ENCODE measurements at regions not wholly inside any gene's neighbourhood (a gene's known extent, or its start where the extent isn't known, plus 50 kb on each side); places are given as distances from the start of the nearest gene placed in this dataset.

DNA sequence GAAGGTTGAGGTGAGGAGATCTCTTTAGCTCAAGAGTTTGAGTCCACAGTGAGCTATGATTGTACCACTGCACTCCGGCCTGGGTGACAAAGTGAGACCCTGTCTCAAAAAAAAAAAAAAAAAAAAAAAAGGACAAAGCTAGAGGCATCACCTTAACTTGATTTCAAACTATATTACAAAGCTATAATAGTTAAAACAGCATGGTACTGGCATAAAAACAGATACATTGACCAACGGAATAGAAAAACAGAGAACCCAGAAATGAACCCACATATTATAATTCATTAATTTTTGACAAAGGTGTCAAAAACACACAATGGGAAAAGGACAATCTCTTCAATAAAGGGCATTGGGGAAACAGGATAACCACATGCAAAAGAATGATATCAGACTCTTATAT lies 50.8 kb upstream of the MBOAT1 start:
- Histone ChIP-seq H3K9me3 (ENCODE audit: low read depth) (no peaks in the 10 kb centered on the region), H3K79me2 (no peaks in the 10 kb centered on the region), H3K9me2 (replicated peaks; ENCODE audit: insufficient read depth) (no peaks in the 10 kb centered on the region), H3K4me3 (no peak overlapping the region), H3K36me3 (replicated peaks; ENCODE audit: insufficient read depth, low read depth) (no peaks in the 10 kb centered on the region), H2AFZ (no peak overlapping the region), H3K4me1 (ENCODE audit: insufficient read depth) (no peaks in the 10 kb centered on the region), H4K20me1 (ENCODE audit: insufficient read depth, poor library complexity, severe bottlenecking) (no peaks in the 10 kb centered on the region), H3K27ac (no peak overlapping the region), H3K4me2 (no peak overlapping the region), H3K27me3 (no peaks in the 10 kb centered on the region)
- 95% methylated on average over 2 of the region's 2 CpGs for WGBS (ENCODE audit: low lambda C conversion rate, missing lambda C conversion rate)
- DNase-seq (ENCODE audit: low spot score), result no peak
- TF ChIP-seq EZH2phosphoT487 (IDR thresholded peaks at IDR 0.05; ENCODE audit: low read depth, severe bottlenecking, unreplicated experiment) (no peak), EZH2 (IDR thresholded peaks at IDR 0.05; ENCODE audit: borderline replicate concordance) (no peak)
- TF ChIP-seq, protein P1, sequence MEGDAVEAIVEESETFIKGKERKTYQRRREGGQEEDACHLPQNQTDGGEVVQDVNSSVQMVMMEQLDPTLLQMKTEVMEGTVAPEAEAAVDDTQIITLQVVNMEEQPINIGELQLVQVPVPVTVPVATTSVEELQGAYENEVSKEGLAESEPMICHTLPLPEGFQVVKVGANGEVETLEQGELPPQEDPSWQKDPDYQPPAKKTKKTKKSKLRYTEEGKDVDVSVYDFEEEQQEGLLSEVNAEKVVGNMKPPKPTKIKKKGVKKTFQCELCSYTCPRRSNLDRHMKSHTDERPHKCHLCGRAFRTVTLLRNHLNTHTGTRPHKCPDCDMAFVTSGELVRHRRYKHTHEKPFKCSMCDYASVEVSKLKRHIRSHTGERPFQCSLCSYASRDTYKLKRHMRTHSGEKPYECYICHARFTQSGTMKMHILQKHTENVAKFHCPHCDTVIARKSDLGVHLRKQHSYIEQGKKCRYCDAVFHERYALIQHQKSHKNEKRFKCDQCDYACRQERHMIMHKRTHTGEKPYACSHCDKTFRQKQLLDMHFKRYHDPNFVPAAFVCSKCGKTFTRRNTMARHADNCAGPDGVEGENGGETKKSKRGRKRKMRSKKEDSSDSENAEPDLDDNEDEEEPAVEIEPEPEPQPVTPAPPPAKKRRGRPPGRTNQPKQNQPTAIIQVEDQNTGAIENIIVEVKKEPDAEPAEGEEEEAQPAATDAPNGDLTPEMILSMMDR (IDR thresholded peaks at IDR 0.05; ENCODE audit: poor library complexity), result no peak

DNA sequence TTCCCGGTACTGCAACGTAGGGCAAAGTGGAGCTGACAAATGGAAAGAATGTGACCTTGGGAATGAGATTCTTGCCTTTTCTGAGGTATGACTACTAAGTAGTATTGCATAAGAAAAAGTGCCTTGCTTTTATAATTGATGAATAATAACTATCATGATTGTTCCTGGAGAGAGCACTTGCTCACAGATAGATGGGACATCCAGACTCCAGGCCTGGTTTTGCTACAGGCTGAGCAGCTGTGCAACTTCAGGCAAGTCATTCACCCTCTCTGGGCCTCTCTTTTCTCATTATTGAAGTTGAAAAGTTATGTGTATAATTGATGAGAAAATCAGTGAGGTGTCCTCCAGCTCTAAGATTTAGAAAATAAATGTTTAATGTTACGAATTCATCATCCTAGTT lies 53.6 kb upstream of the MBOAT1 start:
- Histone ChIP-seq H3K9me3 (ENCODE audit: low read depth) (no peaks in the 10 kb centered on the region), H3K4me1 (ENCODE audit: insufficient read depth) (no peaks in the 10 kb centered on the region), H4K20me1 (ENCODE audit: insufficient read depth, poor library complexity, severe bottlenecking) (no peaks in the 10 kb centered on the region), H3K4me2 (no peak overlapping the region), H3K36me3 (replicated peaks; ENCODE audit: insufficient read depth, low read depth) (no peaks in the 10 kb centered on the region), H3K79me2 (no peaks in the 10 kb centered on the region), H3K4me3 (no peak overlapping the region), H3K27ac (no peak overlapping the region), H3K9me2 (replicated peaks; ENCODE audit: insufficient read depth) (no peaks in the 10 kb centered on the region), H3K27me3 (no peaks in the 10 kb centered on the region), H2AFZ (no peak overlapping the region)
- no peak for DNase-seq (ENCODE audit: low spot score)
- 92% methylated on average over 3 of the region's 3 CpGs for WGBS (ENCODE audit: low lambda C conversion rate, missing lambda C conversion rate)
- TF ChIP-seq, protein P1 (IDR thresholded peaks at IDR 0.05; ENCODE audit: poor library complexity), result no peak
- TF ChIP-seq EZH2phosphoT487 (IDR thresholded peaks at IDR 0.05; ENCODE audit: low read depth, severe bottlenecking, unreplicated experiment), result no peak
- TF ChIP-seq EZH2 (IDR thresholded peaks at IDR 0.05; ENCODE audit: borderline replicate concordance), result no peak

DNA sequence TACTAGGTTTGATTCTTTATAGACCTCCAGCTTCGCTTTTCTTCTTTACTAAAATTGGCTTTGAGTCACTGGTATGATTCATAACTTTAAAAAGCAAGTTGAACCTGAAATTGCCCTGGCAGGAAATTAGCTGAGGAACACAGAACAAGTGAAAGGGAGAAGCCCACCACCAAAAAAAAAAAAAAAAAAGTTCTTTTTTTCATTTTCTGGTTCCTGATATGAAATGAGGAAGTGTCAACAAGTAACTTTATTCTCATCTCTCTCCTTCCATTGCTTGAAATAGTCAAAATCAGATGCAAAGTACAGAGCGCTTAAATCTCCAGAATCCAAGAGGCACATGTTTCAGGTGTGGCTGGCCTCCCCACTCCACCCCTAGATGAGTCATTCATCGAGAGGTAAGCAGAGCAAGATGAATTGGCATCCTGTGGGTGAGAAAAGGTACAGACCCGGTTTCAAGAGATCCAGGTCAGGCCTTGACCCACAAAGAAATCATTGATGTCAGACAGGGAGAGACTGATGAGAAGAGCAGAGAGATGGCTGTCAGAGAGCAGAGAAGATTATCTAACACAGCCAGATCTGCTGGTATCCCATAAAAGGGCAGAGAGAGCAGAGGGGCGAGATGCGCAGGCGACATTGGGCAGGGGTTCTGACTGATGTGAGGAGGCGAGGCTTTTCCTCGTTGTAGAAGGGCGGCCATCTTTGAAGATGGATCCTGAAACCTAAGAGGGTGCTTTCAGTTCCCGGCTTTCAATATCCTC lies 54.8 kb upstream of the MBOAT1 start:
- no peak overlapping the region for H3K27ac ChIP-seq
- no peaks in the 10 kb centered on the region for H3K27me3 ChIP-seq
- no peaks in the 10 kb centered on the region for H3K79me2 ChIP-seq
- no peaks in the 10 kb centered on the region for H3K9me2 ChIP-seq (replicated peaks; ENCODE audit: insufficient read depth)
- H3K4me2 ChIP-seq, result no peak overlapping the region
- H3K4me1 ChIP-seq (ENCODE audit: insufficient read depth), result no peaks in the 10 kb centered on the region
- TF ChIP-seq EZH2 (IDR thresholded peaks at IDR 0.05; ENCODE audit: borderline replicate concordance) (no peak), EZH2phosphoT487 (IDR thresholded peaks at IDR 0.05; ENCODE audit: low read depth, severe bottlenecking, unreplicated experiment) (no peak)
- TF ChIP-seq, protein P1 (IDR thresholded peaks at IDR 0.05; ENCODE audit: poor library complexity), result no peak
- no peaks in the 10 kb centered on the region for H4K20me1 ChIP-seq (ENCODE audit: insufficient read depth, poor library complexity, severe bottlenecking)
- 87% methylated on average over 11 of the region's 11 CpGs for WGBS (ENCODE audit: low lambda C conversion rate, missing lambda C conversion rate)
- no peaks in the 10 kb centered on the region for H3K9me3 ChIP-seq (ENCODE audit: low read depth)
- no peak overlapping the region for H3K4me3 ChIP-seq
- no peaks in the 10 kb centered on the region for H3K36me3 ChIP-seq (replicated peaks; ENCODE audit: insufficient read depth, low read depth)
- no peak for DNase-seq (ENCODE audit: low spot score)
- no peak overlapping the region for H2AFZ ChIP-seq

Data from hepatocyte (in vitro differentiated cells).